HepG2 (cell line): ENCODE measurements at regions not wholly inside any gene's neighbourhood (a gene's known extent, or its start where the extent isn't known, plus 50 kb on each side); places are given as distances from the start of the nearest gene placed in this dataset.

Experiments used
- ATAC-seq: fragments of 200-7000 bp; cut with Tn5 transposase; 3 replicates; pipeline ENCODE4 v1.9.1; 2020; ENCODE audit warnings: mild to moderate bottlenecking, moderate library complexity
- BruUV-seq: library from RNA; stranded (reverse); fragments of 400-500 nt; replicated peaks from 2 replicates; lab custom pipeline; 2021; lab: Mats Ljungman, UMichigan
- CTCF ChIA-PET: fragments of 300-600 bp; formaldehyde crosslinking; extraction: SDS; loops from one replicate; lab custom pipeline; 2021; ENCODE audit warnings: low total read pairs, inconsistent platforms, low intra/inter-chr PET ratio; lab: Yijun Ruan, JAX
- POLR2A ChIA-PET: fragments of 350-600 bp; sonication (Branson Sonifier 250); formaldehyde crosslinking; loops from one replicate; lab custom pipeline; 2020; ENCODE audit warnings: antibody characterized with exemption, inconsistent platforms; lab: Yijun Ruan, JAX
- DNase-seq: peaks from one replicate; pipeline ENCODE4 v3.0.0-alpha.2; 2015; ENCODE audit warnings: low spot score
- FAIRE-seq: peaks from 3 replicates; lab custom pipeline; 2011; peaks lifted over from hg19 to GRCh38; lab: Jason Lieb, UNC
- H2AFZ ChIP-seq: one replicate; pipeline ENCODE4 v1.6.1; 2011; ENCODE audit warnings: low read length, inconsistent platforms
- H3K27ac ChIP-seq: fragments of 300-600 bp; 3 replicates; pipeline ENCODE4 v1.8.0; 2011; ENCODE audit warnings: mixed run types, mild to moderate bottlenecking, mixed read lengths, low read length, inconsistent platforms; ENCODE audit not compliant: insufficient read depth; ENCODE audit errors: extremely low read length
- H3K27me3 ChIP-seq, 2 experiments: fragments of 200-600 bp in 1 of 2; 2 replicates in 1 of 2; 3 replicates in 1 of 2; pipeline versions ENCODE4 v1.6.0 to v1.8.0; 2011; ENCODE audit warnings: low read length in 2 of 2, mild to moderate bottlenecking in 2 of 2, moderate library complexity in 2 of 2, inconsistent platforms in 1 of 2; ENCODE audit not compliant: insufficient read depth in 2 of 2, control insufficient read depth in 1 of 2
- H3K36me3 ChIP-seq, 2 experiments: fragments of 200-600 bp in 1 of 2; replicated peaks in 1 of 2; 2 replicates in 1 of 2; 3 replicates in 1 of 2; pipeline versions ENCODE4 v1.5.1 to v1.8.0; 2011; ENCODE audit warnings: low read length in 2 of 2, inconsistent platforms in 1 of 2; ENCODE audit not compliant: insufficient read depth in 2 of 2, control insufficient read depth in 1 of 2
- H3K4me1 ChIP-seq: 2 replicates; pipeline ENCODE4 v1.5.1; 2012; ENCODE audit warnings: low read length, inconsistent platforms; ENCODE audit not compliant: insufficient read depth
- H3K4me2 ChIP-seq: 2 replicates; pipeline ENCODE4 v1.6.0; 2011; ENCODE audit warnings: low read depth, low read length, inconsistent platforms
- H3K4me3 ChIP-seq, 3 experiments: fragments of 200-600 bp in 1 of 3; sonication (generic), shearing (Covaris generic) in 1 of 3; replicated peaks in 1 of 3; 2 replicates each; pipeline ENCODE4 v1.5.1; 2011 to 2016; ENCODE audit warnings: low read length in 3 of 3, inconsistent platforms in 2 of 3, low read depth in 2 of 3, mild to moderate bottlenecking in 2 of 3, control low read depth in 1 of 3, mixed read lengths in 1 of 3; ENCODE audit not compliant: insufficient read depth in 1 of 3
- H3K79me2 ChIP-seq: one replicate; pipeline ENCODE4 v1.6.1; 2011; ENCODE audit warnings: low read length, inconsistent platforms; ENCODE audit not compliant: insufficient read depth
- H3K9ac ChIP-seq: 2 replicates; pipeline ENCODE4 v1.6.0; 2011; ENCODE audit warnings: mild to moderate bottlenecking, low read depth, low read length, inconsistent platforms; ENCODE audit not compliant: insufficient read depth
- H3K9me3 ChIP-seq: 2 replicates; pipeline ENCODE4 v1.5.1; 2012; ENCODE audit warnings: mild to moderate bottlenecking, low read length
- H4K20me1 ChIP-seq: 2 replicates; pipeline ENCODE4 v1.6.0; 2011; ENCODE audit warnings: inconsistent platforms, mild to moderate bottlenecking, low read length, moderate library complexity; ENCODE audit not compliant: insufficient read depth
- ARID2 ChIP-seq: sonication (generic); formaldehyde crosslinking; IDR thresholded peaks from 2 replicates; pipeline ENCODE4 v1.8.1; 2022; ENCODE audit warnings: mild to moderate bottlenecking, missing genetic modification reagents, borderline replicate concordance
- ATF5 ChIP-seq: sonication (generic); formaldehyde crosslinking; IDR thresholded peaks from 2 replicates; pipeline ENCODE4 v1.4.0; 2020; ENCODE audit warnings: mild to moderate bottlenecking, low read depth, missing genetic modification reagents
- FLYWCH1 ChIP-seq: sonication (generic); formaldehyde crosslinking; IDR thresholded peaks from 2 replicates; pipeline ENCODE4 v1.8.1; 2023; ENCODE audit warnings: mild to moderate bottlenecking, missing genetic modification reagents
- MAFF ChIP-seq: IDR thresholded peaks from 2 replicates; pipeline ENCODE4 v1.6.1; 2011; ENCODE audit warnings: low read depth, low read length, improper control_type of control experiment
- MATR3 ChIP-seq: sonication (generic); formaldehyde crosslinking; IDR thresholded peaks from 2 replicates; pipeline ENCODE4 v1.4.0; 2020; ENCODE audit warnings: missing genetic modification reagents
- SIX4 ChIP-seq: sonication (generic); formaldehyde crosslinking; IDR thresholded peaks from 2 replicates; pipeline ENCODE4 v1.4.0; 2020; ENCODE audit warnings: missing genetic modification reagents
- SRSF9 ChIP-seq: fragments of 200-400 bp; formaldehyde crosslinking; IDR thresholded peaks from 2 replicates; pipeline ENCODE4 v1.6.1; 2018; ENCODE audit warnings: borderline replicate concordance, mild to moderate bottlenecking, low read depth, low read length; ENCODE audit not compliant: insufficient read depth, poor library complexity, severe bottlenecking
- ZFAT ChIP-seq: sonication (generic); formaldehyde crosslinking; conservative IDR thresholded peaks from 2 replicates; pipeline ENCODE4 v1.8.1; 2023; ENCODE audit warnings: missing genetic modification reagents, inconsistent platforms
- ZFP62 ChIP-seq: sonication (generic); formaldehyde crosslinking; IDR thresholded peaks from 2 replicates; pipeline ENCODE4 v1.4.0; 2020; ENCODE audit warnings: missing genetic modification reagents
- ZNF382 ChIP-seq: sonication (generic); formaldehyde crosslinking; IDR thresholded peaks from 2 replicates; pipeline ENCODE4 v1.5.0; 2020; ENCODE audit warnings: missing genetic modification reagents, mild to moderate bottlenecking, borderline replicate concordance
- ZNF451 ChIP-seq: sonication (generic); formaldehyde crosslinking; IDR thresholded peaks from 2 replicates; pipeline ENCODE4 v1.5.0; 2020; ENCODE audit warnings: mild to moderate bottlenecking, missing genetic modification reagents
- ZNF572 ChIP-seq: sonication (generic); formaldehyde crosslinking; IDR thresholded peaks from 2 replicates; pipeline ENCODE4 v1.5.1; 2020; ENCODE audit warnings: mild to moderate bottlenecking, missing genetic modification reagents
- ZNF878 ChIP-seq: sonication (generic); formaldehyde crosslinking; IDR thresholded peaks from 2 replicates; pipeline ENCODE4 v1.8.1; 2023; ENCODE audit warnings: mild to moderate bottlenecking, missing genetic modification reagents, moderate library complexity
- ZSCAN9 ChIP-seq: IDR thresholded peaks from 2 replicates; pipeline ENCODE4 v1.6.1; 2016; ENCODE audit warnings: borderline replicate concordance
- WGBS: methylation state at CpG from one replicate; pipeline ENCODE4 v1.1.6; 2017; ENCODE audit warnings: low lambda C conversion rate; 5-methylcytosine and 5-hydroxymethylcytosine counted together
- in situ Hi-C: cut with HindIII; loops from 2 replicates; pipeline ENCODE4 v1.10.0; 2017; ENCODE audit warnings: low pct_unique_long_range_greater_than_20kb; ENCODE audit not compliant: extremely low pct_ligation_motif_present
- intact Hi-C: fragments of 100-400 bp; cut with micrococcal nuclease; formaldehyde crosslinking; loops from one replicate; pipeline ENCODE4 v1.10.0; 2022; ENCODE audit not compliant: unreplicated experiment
- TF ChIP-seq, protein P1 (sequence below): sonication (generic); formaldehyde crosslinking; IDR thresholded peaks from 2 replicates; pipeline ENCODE4 v1.4.0; 2020; ENCODE audit warnings: missing genetic modification reagents; ENCODE audit errors: not compliant biosample characterization
- TF ChIP-seq, protein P2 (sequence below): IDR thresholded peaks from 2 replicates; pipeline ENCODE4 v1.6.1; 2016; ENCODE audit warnings: missing genetic modification reagents, missing compliant biosample characterization
- TF ChIP-seq, protein P3 (sequence below): IDR thresholded peaks from 2 replicates; pipeline ENCODE4 v1.6.1; 2016; ENCODE audit warnings: missing compliant biosample characterization, missing genetic modification reagents, borderline replicate concordance
- TF ChIP-seq, protein P4 (sequence below): sonication (generic); formaldehyde crosslinking; IDR thresholded peaks from 2 replicates; pipeline ENCODE4 v1.4.0; 2020; ENCODE audit warnings: missing genetic modification reagents

GRCh38 chr3:105278688-105279087 lies 88.0 kb upstream of the ALCAM start:
- no peak overlapping the region for H3K4me3 ChIP-seq
- H3K27ac ChIP-seq: no peak overlapping the region
- H3K36me3 ChIP-seq: no peaks in the 10 kb centered on the region
- ChIA-PET POLR2A (no interaction called here), CTCF (no interaction called here)
- ATAC-seq: no peak
- 0% methylated on average over 1 of the region's 1 CpG for WGBS
- BruUV-seq: no TSS peak
- H3K4me2 ChIP-seq: no peak overlapping the region
- intact Hi-C loops (no loop called here), in situ Hi-C loops (no loop called here)
- H3K9ac ChIP-seq: no peak overlapping the region
- FAIRE-seq: no peak
- H3K4me1 ChIP-seq: no peaks in the 10 kb centered on the region
- DNase-seq: no peak
- H3K27me3 ChIP-seq: 0 out of 5 replicates have a peak, but pooled peaks cover 0 to 1% of the 10 kb centered on the region in 2 experiments
- TF ChIP-seq, protein P1, sequence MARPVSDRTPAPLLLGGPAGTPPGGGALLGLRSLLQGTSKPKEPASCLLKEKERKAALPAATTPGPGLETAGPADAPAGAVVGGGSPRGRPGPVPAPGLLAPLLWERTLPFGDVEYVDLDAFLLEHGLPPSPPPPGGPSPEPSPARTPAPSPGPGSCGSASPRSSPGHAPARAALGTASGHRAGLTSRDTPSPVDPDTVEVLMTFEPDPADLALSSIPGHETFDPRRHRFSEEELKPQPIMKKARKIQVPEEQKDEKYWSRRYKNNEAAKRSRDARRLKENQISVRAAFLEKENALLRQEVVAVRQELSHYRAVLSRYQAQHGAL (CRISPR knock-in tag): no peak
- TF ChIP-seq SIX4 (no peak), ZNF878 (no peak), ARID2 (CRISPR knock-in tag) (no peak), ZNF451 (CRISPR knock-in tag) (no peak), FLYWCH1 (CRISPR knock-in tag) (no peak), MAFF (no peak), ZFP62 (CRISPR knock-in tag) (no peak), ZNF382 (CRISPR knock-in tag) (no peak), ZFAT (CRISPR knock-in tag) (no peak), ATF5 (no peak), ZSCAN9 (CRISPR knock-in tag) (no peak), SRSF9 (no peak), MATR3 (CRISPR knock-in tag) (no peak), ZNF572 (CRISPR knock-in tag) (no peak)
- TF ChIP-seq, protein P2, sequence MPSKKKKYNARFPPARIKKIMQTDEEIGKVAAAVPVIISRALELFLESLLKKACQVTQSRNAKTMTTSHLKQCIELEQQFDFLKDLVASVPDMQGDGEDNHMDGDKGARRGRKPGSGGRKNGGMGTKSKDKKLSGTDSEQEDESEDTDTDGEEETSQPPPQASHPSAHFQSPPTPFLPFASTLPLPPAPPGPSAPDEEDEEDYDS (CRISPR knock-in tag): no peak
- TF ChIP-seq, protein P3, sequence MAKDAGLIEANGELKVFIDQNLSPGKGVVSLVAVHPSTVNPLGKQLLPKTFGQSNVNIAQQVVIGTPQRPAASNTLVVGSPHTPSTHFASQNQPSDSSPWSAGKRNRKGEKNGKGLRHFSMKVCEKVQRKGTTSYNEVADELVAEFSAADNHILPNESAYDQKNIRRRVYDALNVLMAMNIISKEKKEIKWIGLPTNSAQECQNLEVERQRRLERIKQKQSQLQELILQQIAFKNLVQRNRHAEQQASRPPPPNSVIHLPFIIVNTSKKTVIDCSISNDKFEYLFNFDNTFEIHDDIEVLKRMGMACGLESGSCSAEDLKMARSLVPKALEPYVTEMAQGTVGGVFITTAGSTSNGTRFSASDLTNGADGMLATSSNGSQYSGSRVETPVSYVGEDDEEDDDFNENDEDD: no peak
- TF ChIP-seq, protein P4, sequence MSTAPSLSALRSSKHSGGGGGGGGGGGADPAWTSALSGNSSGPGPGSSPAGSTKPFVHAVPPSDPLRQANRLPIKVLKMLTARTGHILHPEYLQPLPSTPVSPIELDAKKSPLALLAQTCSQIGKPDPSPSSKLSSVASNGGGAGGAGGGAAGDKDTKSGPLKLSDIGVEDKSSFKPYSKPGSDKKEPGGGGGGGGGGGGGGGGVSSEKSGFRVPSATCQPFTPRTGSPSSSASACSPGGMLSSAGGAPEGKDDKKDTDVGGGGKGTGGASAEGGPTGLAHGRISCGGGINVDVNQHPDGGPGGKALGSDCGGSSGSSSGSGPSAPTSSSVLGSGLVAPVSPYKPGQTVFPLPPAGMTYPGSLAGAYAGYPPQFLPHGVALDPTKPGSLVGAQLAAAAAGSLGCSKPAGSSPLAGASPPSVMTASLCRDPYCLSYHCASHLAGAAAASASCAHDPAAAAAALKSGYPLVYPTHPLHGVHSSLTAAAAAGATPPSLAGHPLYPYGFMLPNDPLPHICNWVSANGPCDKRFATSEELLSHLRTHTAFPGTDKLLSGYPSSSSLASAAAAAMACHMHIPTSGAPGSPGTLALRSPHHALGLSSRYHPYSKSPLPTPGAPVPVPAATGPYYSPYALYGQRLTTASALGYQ (CRISPR knock-in tag): no peak
- no peaks in the 10 kb centered on the region for H3K9me3 ChIP-seq
- no peak overlapping the region for H2AFZ ChIP-seq
- H4K20me1 ChIP-seq: no peaks in the 10 kb centered on the region
- H3K79me2 ChIP-seq: no peaks in the 10 kb centered on the region
